ENCODE measurements at regions not wholly inside any gene's neighbourhood (a gene's known extent, or its start where the extent isn't known, plus 50 kb on each side); places are given as distances from the start of the nearest gene placed in this dataset.

DNA sequence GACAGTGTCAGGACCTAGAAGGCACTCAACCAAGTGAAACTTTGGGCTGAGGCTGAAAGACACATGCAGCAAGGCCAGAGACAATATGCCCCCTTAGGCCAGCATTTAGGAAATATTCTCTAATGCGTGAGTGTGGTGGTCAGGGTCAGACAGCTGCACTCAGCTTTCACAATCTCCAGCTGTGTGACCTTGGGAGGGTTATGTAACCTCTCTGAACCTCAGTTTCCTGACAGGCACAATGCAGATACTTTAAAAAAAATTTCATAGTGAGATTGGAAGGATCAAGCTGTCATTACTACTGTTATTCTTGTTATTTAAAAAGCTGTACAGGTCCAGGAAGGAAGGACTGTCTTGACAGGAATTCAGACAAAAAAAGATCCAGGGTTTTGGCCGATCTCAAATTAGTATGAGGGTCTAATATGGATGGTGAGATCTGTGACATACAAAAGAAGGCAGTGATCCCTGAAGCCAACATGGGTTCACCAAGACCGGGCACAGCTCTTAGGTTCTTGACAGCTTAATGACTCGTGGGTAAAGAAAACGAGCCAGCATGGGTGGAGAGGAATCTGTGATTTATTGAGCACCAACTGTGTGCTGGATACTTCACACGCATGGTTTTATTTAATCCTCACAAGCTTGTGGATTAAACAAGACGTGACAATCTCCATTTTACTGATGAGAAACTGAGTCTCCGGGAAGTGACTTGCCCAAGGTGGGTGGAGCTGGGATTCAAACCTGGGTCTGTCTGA, 54.6 kb upstream of the POU3F1 start:
- no peak overlapping the region for H4K5ac ChIP-seq (ENCODE audit: insufficient read length, low read depth, low read length)
- H3K27ac ChIP-seq (ENCODE audit: insufficient read length, low read depth, low read length) = no peak overlapping the region
- H2BK12ac ChIP-seq (ENCODE audit: insufficient read length, low read depth, low read length) = no peak overlapping the region
- H3K27me3 Mint-ChIP-seq (ENCODE audit: low read depth) = peaks cover 4% of the 10 kb centered on the region
- H3K79me1 ChIP-seq (ENCODE audit: insufficient read depth, low read depth, low read length, poor library complexity, severe bottlenecking) = no peaks in the 10 kb centered on the region
- no peak overlapping the region for H4K91ac ChIP-seq (ENCODE audit: insufficient read length, low read depth, low read length)
- H3K9me3 Mint-ChIP-seq = no peaks in the 10 kb centered on the region
- H2BK120ac ChIP-seq (ENCODE audit: low read depth, low read length, poor library complexity, severe bottlenecking) = no peak overlapping the region
- no peaks in the 10 kb centered on the region for H3K27me3 ChIP-seq (ENCODE audit: insufficient read depth, low read length)
- no peak overlapping the region for H3K14ac ChIP-seq (ENCODE audit: insufficient read depth, low read length)
- H3K9me3 ChIP-seq (ENCODE audit: control insufficient read depth, low read depth, low read length) = no peaks in the 10 kb centered on the region
- peaks cover 3 to 13% (median 4%) of the 10 kb centered on the region in 3 experiments; a peak in 5 of 7 replicates for H3K36me3 Mint-ChIP-seq (ENCODE audit: insufficient read depth in 1 of 3, low read depth in 3 of 3)
- H3K9ac ChIP-seq (ENCODE audit: extremely low read depth, insufficient read length, low read length) = no peak overlapping the region
- TF ChIP-seq, protein P1, sequence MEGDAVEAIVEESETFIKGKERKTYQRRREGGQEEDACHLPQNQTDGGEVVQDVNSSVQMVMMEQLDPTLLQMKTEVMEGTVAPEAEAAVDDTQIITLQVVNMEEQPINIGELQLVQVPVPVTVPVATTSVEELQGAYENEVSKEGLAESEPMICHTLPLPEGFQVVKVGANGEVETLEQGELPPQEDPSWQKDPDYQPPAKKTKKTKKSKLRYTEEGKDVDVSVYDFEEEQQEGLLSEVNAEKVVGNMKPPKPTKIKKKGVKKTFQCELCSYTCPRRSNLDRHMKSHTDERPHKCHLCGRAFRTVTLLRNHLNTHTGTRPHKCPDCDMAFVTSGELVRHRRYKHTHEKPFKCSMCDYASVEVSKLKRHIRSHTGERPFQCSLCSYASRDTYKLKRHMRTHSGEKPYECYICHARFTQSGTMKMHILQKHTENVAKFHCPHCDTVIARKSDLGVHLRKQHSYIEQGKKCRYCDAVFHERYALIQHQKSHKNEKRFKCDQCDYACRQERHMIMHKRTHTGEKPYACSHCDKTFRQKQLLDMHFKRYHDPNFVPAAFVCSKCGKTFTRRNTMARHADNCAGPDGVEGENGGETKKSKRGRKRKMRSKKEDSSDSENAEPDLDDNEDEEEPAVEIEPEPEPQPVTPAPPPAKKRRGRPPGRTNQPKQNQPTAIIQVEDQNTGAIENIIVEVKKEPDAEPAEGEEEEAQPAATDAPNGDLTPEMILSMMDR (conservative IDR thresholded peaks at IDR 0.05) = no peak
- H3K4me2 ChIP-seq (ENCODE audit: insufficient read depth, insufficient read length, low read length) = no peak overlapping the region
- H2BK5ac ChIP-seq (ENCODE audit: insufficient read length, low read length) = no peak overlapping the region
- H3K4me1 ChIP-seq (ENCODE audit: insufficient read depth, low read length) = no peaks in the 10 kb centered on the region; the same call in 1 of the 2 replicates
- H3K27ac Mint-ChIP-seq = no peak overlapping the region; a peak in 1 of 7 replicates
- no peaks in the 10 kb centered on the region for H3K79me2 ChIP-seq (ENCODE audit: insufficient read depth, low read length)
- no peak for DNase-seq
- no peak overlapping the region for H2BK20ac ChIP-seq (ENCODE audit: low read depth, low read length, poor library complexity, severe bottlenecking)
- H2AK5ac ChIP-seq (ENCODE audit: insufficient read length, low read length) = no peak overlapping the region
- no peak overlapping the region for H2BK15ac ChIP-seq (ENCODE audit: low read depth, low read length)
- no peak overlapping the region for H3K4ac ChIP-seq (ENCODE audit: low read depth, low read length)
- H3K4me1 Mint-ChIP-seq = peaks cover 17 to 20% of the 10 kb centered on the region in 2 experiments
- H4K20me1 ChIP-seq (ENCODE audit: control insufficient read depth, insufficient read depth, insufficient read length) = no peaks in the 10 kb centered on the region
- H2AFZ ChIP-seq (ENCODE audit: low read length) = no peak overlapping the region
- H3K23me2 ChIP-seq (ENCODE audit: insufficient read length, low read depth, low read length, poor library complexity, severe bottlenecking) = no peaks in the 10 kb centered on the region
- no peak overlapping the region for H3K23ac ChIP-seq (ENCODE audit: insufficient read length, low read depth, low read length)
- no peak overlapping the region for H4K8ac ChIP-seq (replicated peaks; ENCODE audit: insufficient read length, low read depth, low read length)
- H3T11ph ChIP-seq (ENCODE audit: low read length) = no peak overlapping the region
- no CpG with 5 or more reads among the region's 8 CpGs for WGBS (ENCODE audit: extremely low coverage, insufficient read length, low lambda C conversion rate)
- H3K56ac ChIP-seq (ENCODE audit: insufficient read length, low read depth, low read length) = no peak overlapping the region
- H3K4me3 Mint-ChIP-seq = no peak overlapping the region
- H3K18ac ChIP-seq (ENCODE audit: insufficient read length, low read depth, low read length) = no peak overlapping the region

Data from H9 (cell line).